GM19468 (cell line): ENCODE measurements at regions not wholly inside any gene's neighbourhood (a gene's known extent, or its start where the extent isn't known, plus 50 kb on each side); places are given as distances from the start of the nearest gene placed in this dataset.

Experiments
- ATAC-seq: cut with Tn5 transposase; IDR thresholded peaks from one replicate; pipeline ENCODE4 v1.9.1; 2021; ENCODE audit warnings: mild to moderate bottlenecking, moderate library complexity, moderate number of reproducible peaks; ENCODE audit not compliant: unreplicated experiment; ENCODE audit errors: extremely low read depth

- no peak for ATAC-seq
These were observed 155.2 kb downstream of the BBOX1 start for GRCh38 chr11:27195837-27196202.

GRCh38 chr11:27194976-27195375 is 154.4 kb downstream of the BBOX1 start:
- ATAC-seq, result no peak

GRCh38 chr11:27193434-27194225 is 153.0 kb downstream of the BBOX1 start:
- no peak for ATAC-seq

GRCh38 chr11:27192184-27192583 is 151.6 kb downstream of the BBOX1 start:
- no peak for ATAC-seq

GRCh38 chr11:27191639-27192038 is 151.0 kb downstream of the BBOX1 start:
- no peak for ATAC-seq

GRCh38 chr11:27188696-27189095 is 148.1 kb downstream of the BBOX1 start:
- ATAC-seq, result no peak

- no peak for ATAC-seq
These were observed 147.4 kb downstream of the BBOX1 start for GRCh38 chr11:27187848-27188621.

GRCh38 chr11:27187075-27187847 is 146.6 kb downstream of the BBOX1 start:
- no peak for ATAC-seq

GRCh38 chr11:27186580-27186979 is 146.0 kb downstream of the BBOX1 start:
- no peak for ATAC-seq

- ATAC-seq, result no peak
These were observed 144.1 kb downstream of the BBOX1 start for GRCh38 chr11:27184458-27185312.

GRCh38 chr11:27183672-27184457 is 143.2 kb downstream of the BBOX1 start:
- no peak for ATAC-seq

- no peak for ATAC-seq
These were observed 138.7 kb downstream of the BBOX1 start for GRCh38 chr11:27179334-27179733.

GRCh38 chr11:27178859-27179258 is 138.2 kb downstream of the BBOX1 start:
- no peak for ATAC-seq
